OCI-LY3 (cell line): ENCODE measurements at regions not wholly inside any gene's neighbourhood (a gene's known extent, or its start where the extent isn't known, plus 50 kb on each side); places are given as distances from the start of the nearest gene placed in this dataset.

ENCODE experiments used
- EZH2phosphoT487 ChIP-seq: fragments of 200-600 bp; shearing (Covaris generic); IDR thresholded peaks from 2 replicates; pipeline ENCODE4 v1.6.1; 2018; ENCODE audit warnings: antibody characterized with exemption, mixed run types, low read depth
- TF ChIP-seq, protein P1 (sequence below): fragments of 200-600, 300-600 bp; sonication (generic); IDR thresholded peaks from 2 replicates; pipeline ENCODE4 v1.5.1; 2014; ENCODE audit warnings: antibody characterized with exemption, low read length, low read depth

- TF ChIP-seq, protein P1, sequence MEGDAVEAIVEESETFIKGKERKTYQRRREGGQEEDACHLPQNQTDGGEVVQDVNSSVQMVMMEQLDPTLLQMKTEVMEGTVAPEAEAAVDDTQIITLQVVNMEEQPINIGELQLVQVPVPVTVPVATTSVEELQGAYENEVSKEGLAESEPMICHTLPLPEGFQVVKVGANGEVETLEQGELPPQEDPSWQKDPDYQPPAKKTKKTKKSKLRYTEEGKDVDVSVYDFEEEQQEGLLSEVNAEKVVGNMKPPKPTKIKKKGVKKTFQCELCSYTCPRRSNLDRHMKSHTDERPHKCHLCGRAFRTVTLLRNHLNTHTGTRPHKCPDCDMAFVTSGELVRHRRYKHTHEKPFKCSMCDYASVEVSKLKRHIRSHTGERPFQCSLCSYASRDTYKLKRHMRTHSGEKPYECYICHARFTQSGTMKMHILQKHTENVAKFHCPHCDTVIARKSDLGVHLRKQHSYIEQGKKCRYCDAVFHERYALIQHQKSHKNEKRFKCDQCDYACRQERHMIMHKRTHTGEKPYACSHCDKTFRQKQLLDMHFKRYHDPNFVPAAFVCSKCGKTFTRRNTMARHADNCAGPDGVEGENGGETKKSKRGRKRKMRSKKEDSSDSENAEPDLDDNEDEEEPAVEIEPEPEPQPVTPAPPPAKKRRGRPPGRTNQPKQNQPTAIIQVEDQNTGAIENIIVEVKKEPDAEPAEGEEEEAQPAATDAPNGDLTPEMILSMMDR = no peak
- no peak for TF ChIP-seq EZH2phosphoT487
Measured at GRCh38 chr5:125710745-125711144, 712.5 kb upstream of the GRAMD2B start.
